ENCODE measurements at regions not wholly inside any gene's neighbourhood (a gene's known extent, or its start where the extent isn't known, plus 50 kb on each side); places are given as distances from the start of the nearest gene placed in this dataset.

DNA sequence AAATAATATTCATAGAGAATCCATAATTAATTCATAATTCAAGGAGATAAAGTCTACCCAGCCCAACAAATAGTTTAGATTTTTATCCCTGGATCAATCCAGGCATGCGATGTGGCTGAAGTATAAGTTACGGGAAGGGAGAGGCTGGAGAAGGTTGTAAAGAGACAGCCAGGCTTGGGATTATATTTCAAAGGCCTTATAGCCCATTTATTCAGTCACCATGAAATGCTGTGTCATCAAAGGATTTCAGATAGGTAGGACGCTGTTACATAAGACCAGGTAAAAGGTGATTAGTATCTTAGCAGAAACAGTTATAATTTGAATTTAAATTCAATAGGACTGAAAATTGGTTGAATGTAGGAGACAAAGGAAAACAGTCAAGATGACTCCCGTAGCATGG, 73.0 kb upstream of the NFKB1 start:
- Histone ChIP-seq H3K9me3 (no peaks in the 10 kb centered on the region), H3K36me3 (no peaks in the 10 kb centered on the region), H3K27ac (no peak overlapping the region), H3K4me1 (ENCODE audit: insufficient read depth) (no peaks in the 10 kb centered on the region), H3K4me3 (no peak overlapping the region), H3K27me3 (no peaks in the 10 kb centered on the region)
- 94 to 99% (median 97%) methylated on average over 4 of the region's 4 CpGs for WGBS, 3 donors
- TF ChIP-seq POLR2A (IDR thresholded peaks at IDR 0.05) (no peak), EP300 (IDR thresholded peaks at IDR 0.05) (no peak)
- TF ChIP-seq, protein P1, sequence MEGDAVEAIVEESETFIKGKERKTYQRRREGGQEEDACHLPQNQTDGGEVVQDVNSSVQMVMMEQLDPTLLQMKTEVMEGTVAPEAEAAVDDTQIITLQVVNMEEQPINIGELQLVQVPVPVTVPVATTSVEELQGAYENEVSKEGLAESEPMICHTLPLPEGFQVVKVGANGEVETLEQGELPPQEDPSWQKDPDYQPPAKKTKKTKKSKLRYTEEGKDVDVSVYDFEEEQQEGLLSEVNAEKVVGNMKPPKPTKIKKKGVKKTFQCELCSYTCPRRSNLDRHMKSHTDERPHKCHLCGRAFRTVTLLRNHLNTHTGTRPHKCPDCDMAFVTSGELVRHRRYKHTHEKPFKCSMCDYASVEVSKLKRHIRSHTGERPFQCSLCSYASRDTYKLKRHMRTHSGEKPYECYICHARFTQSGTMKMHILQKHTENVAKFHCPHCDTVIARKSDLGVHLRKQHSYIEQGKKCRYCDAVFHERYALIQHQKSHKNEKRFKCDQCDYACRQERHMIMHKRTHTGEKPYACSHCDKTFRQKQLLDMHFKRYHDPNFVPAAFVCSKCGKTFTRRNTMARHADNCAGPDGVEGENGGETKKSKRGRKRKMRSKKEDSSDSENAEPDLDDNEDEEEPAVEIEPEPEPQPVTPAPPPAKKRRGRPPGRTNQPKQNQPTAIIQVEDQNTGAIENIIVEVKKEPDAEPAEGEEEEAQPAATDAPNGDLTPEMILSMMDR (IDR thresholded peaks at IDR 0.05): no peak
- intact Hi-C loops (cut with DNase I): no loop called here
- no peak for DNase-seq

GRCh38 chr4:102429553-102429952, 71.6 kb upstream of the NFKB1 start:
- H3K36me3 ChIP-seq: no peaks in the 10 kb centered on the region
- intact Hi-C loops (cut with DNase I): no loop called here
- no peaks in the 10 kb centered on the region for H3K27me3 ChIP-seq
- H3K27ac ChIP-seq: no peak overlapping the region
- WGBS, 3 donors: 91 to 95% (median 91%) methylated on average over 7 of the region's 7 CpGs
- H3K4me1 ChIP-seq (ENCODE audit: insufficient read depth): no peaks in the 10 kb centered on the region
- TF ChIP-seq EP300 (IDR thresholded peaks at IDR 0.05): no peak
- no peak for TF ChIP-seq POLR2A (IDR thresholded peaks at IDR 0.05)
- TF ChIP-seq, protein P1 (IDR thresholded peaks at IDR 0.05): no peak
- no peaks in the 10 kb centered on the region for H3K9me3 ChIP-seq
- H3K4me3 ChIP-seq: no peak overlapping the region
- no peak for DNase-seq

DNA sequence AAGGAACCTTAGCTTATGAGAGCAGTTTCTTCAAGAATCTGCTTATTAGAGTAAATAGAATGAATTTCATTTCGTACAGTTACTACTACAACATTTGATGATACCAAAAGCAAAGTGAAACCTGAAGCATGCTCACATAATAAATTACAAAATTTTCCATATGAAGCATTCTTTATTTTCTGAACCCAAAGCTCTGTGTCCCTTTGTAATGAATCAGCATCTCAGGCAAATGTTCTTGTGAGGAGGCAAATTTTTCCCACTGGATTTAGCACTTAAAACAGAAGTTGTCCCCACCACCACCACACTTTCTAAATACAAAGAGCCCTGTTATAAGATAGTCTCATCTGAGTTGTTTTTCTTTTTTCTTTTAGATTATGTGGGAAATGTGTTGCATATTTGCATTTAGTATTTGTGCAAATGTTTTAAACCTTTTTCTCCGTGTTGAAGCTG, 70.7 kb upstream of the NFKB1 start:
- DNase-seq: no peak
- intact Hi-C loops (cut with DNase I): loop anchor here in 3 of 4 donors (2.0 to 10.0 kb wide), 2 partner anchors 86 to 664 kb away; partner anchors contain the start of genes BDH2 (in 2 of the 3) and SLC39A8 (in 1 of the 3)
- TF ChIP-seq POLR2A (IDR thresholded peaks at IDR 0.05) (no peak), EP300 (IDR thresholded peaks at IDR 0.05) (no peak)
- TF ChIP-seq, protein P1 (IDR thresholded peaks at IDR 0.05): no peak
- Histone ChIP-seq H3K9me3 (no peaks in the 10 kb centered on the region), H3K36me3 (no peaks in the 10 kb centered on the region), H3K4me3 (peak overlapping the region; percentile 40), H3K27ac (peak overlapping the region in 1 of 2 donors; percentile 59), H3K4me1 (ENCODE audit: insufficient read depth) (no peaks in the 10 kb centered on the region), H3K27me3 (no peaks in the 10 kb centered on the region)
- WGBS, 3 donors: 1 to 4% (median 3%) methylated on average over 2 of the region's 2 CpGs

DNA sequence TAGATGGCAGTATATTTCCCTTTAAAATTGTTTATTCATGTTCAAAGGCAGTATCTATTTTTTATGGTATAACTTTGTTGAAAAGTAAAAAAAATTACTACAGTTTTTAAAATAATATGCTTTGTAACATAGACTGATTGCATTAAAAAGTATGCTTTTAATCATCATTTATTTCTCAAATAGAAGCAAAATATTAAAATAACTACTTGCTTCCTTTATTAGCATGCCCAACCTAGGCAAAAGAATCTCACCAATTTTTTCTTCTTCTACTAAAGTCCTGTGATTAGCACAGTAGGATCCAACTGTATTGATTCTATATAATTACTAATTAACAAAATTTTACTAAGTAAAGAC, 69.6 kb upstream of the NFKB1 start:
- Histone ChIP-seq H3K27ac (no peak overlapping the region), H3K27me3 (no peaks in the 10 kb centered on the region), H3K9me3 (no peaks in the 10 kb centered on the region), H3K4me1 (ENCODE audit: insufficient read depth) (no peaks in the 10 kb centered on the region), H3K4me3 (no peak overlapping the region), H3K36me3 (no peaks in the 10 kb centered on the region)
- DNase-seq: no peak
- no peak for TF ChIP-seq EP300 (IDR thresholded peaks at IDR 0.05)
- TF ChIP-seq, protein P1 (IDR thresholded peaks at IDR 0.05): no peak
- TF ChIP-seq POLR2A (IDR thresholded peaks at IDR 0.05): no peak
- intact Hi-C loops (cut with DNase I): loop anchor here in 3 of 4 donors (2.0 to 10.0 kb wide), 2 partner anchors 87 to 663 kb away; partner anchors contain the start of genes BDH2 (in 2 of the 3) and SLC39A8 (in 1 of the 3)

Measured in ovary (tissue), 7 donors.